GM19455 (cell line): ENCODE measurements at regions not wholly inside any gene's neighbourhood (a gene's known extent, or its start where the extent isn't known, plus 50 kb on each side); places are given as distances from the start of the nearest gene placed in this dataset.
"Not testable (repeated sequence)": the region's sequence is repeated elsewhere in the genome, so short reads cannot be mapped to it uniquely, and the experiment has no call there.

ENCODE experiments used
- ATAC-seq: cut with Tn5 transposase; IDR thresholded peaks from one replicate; pipeline ENCODE4 v1.9.1; 2021; ENCODE audit not compliant: unreplicated experiment

GRCh38 chr10:5576780-5577624 is 52.2 kb downstream of the CALML3 start:
- no peak for ATAC-seq

GRCh38 chr10:5580038-5580428 is 55.3 kb downstream of the CALML3 start:
- ATAC-seq: not testable (repeated sequence)

GRCh38 chr10:5581670-5582566 is 57.2 kb downstream of the CALML3 start:
- ATAC-seq: peak; percentile 52

- ATAC-seq: no peak
These were observed 58.0 kb downstream of the CALML3 start for GRCh38 chr10:5582736-5583135.

GRCh38 chr10:5583525-5584175 is 58.9 kb downstream of the CALML3 start:
- ATAC-seq: peak; percentile 44

GRCh38 chr10:5584895-5585516 is 60.2 kb downstream of the CALML3 start:
- peak; percentile 60 for ATAC-seq

- no peak for ATAC-seq
These were observed 60.9 kb downstream of the CALML3 start for GRCh38 chr10:5585517-5586206.

GRCh38 chr10:5587151-5588079 is 62.7 kb downstream of the CALML3 start:
- ATAC-seq: no peak

- ATAC-seq: no peak
These were observed 63.3 kb downstream of the CALML3 start for GRCh38 chr10:5588080-5588453.

GRCh38 chr10:5588603-5589002 is 63.8 kb downstream of the CALML3 start:
- ATAC-seq: no peak
